GM12892 (cell line): ENCODE measurements at regions not wholly inside any gene's neighbourhood (a gene's known extent, or its start where the extent isn't known, plus 50 kb on each side); places are given as distances from the start of the nearest gene placed in this dataset.

ENCODE experiments used
- DNase-seq: peaks from one replicate; pipeline ENCODE4 v3.0.0; 2011; ENCODE audit not compliant: insufficient read length
- FAIRE-seq: peaks from 2 replicates; lab custom pipeline; 2011; peaks lifted over from hg19 to GRCh38; lab: Jason Lieb, UNC
- POLR2A ChIP-seq: IDR thresholded peaks from 2 replicates; pipeline ENCODE4 v1.6.1; 2011; ENCODE audit warnings: low read depth, low read length, control low read depth
- POLR2AphosphoS5 ChIP-seq: IDR thresholded peaks from 2 replicates; pipeline ENCODE4 v1.6.1; 2011; ENCODE audit warnings: low read depth, low read length, control low read depth
- TAF1 ChIP-seq: IDR thresholded peaks from 2 replicates; pipeline ENCODE4 v1.6.1; 2011; ENCODE audit warnings: low read depth, mild to moderate bottlenecking, control low read depth, low read length, borderline replicate concordance

GRCh38 chr9:12629067-12629466, 64.1 kb upstream of the TYRP1 start:
- FAIRE-seq (no peak), DNase-seq (no peak)
- TF ChIP-seq POLR2AphosphoS5 (no peak), POLR2A (no peak), TAF1 (no peak)

- DNase-seq (no peak), FAIRE-seq (no peak)
- no peak for TF ChIP-seq POLR2AphosphoS5
- TF ChIP-seq TAF1, result no peak
- TF ChIP-seq POLR2A, result no peak
These were observed 61.3 kb upstream of the TYRP1 start for GRCh38 chr9:12631866-12632265.

- no peak for DNase-seq
- no peak for FAIRE-seq
- TF ChIP-seq TAF1 (no peak), POLR2AphosphoS5 (no peak), POLR2A (no peak)
These were observed 60.0 kb upstream of the TYRP1 start for GRCh38 chr9:12633016-12633765.

- TF ChIP-seq POLR2A (no peak), TAF1 (no peak), POLR2AphosphoS5 (no peak)
- FAIRE-seq (no peak), DNase-seq (no peak)
These were observed 53.1 kb upstream of the TYRP1 start for GRCh38 chr9:12640016-12640587.

GRCh38 chr9:12640866-12641636, 52.1 kb upstream of the TYRP1 start:
- DNase-seq (no peak), FAIRE-seq (no peak)
- TF ChIP-seq POLR2A (no peak), POLR2AphosphoS5 (no peak), TAF1 (no peak)
